ENCODE measurements at regions not wholly inside any gene's neighbourhood (a gene's known extent, or its start where the extent isn't known, plus 50 kb on each side); places are given as distances from the start of the nearest gene placed in this dataset.

- no peak overlapping the region for H2AFZ ChIP-seq (ENCODE audit: low read length)
- H3K4me1 Mint-ChIP-seq: no peaks in the 10 kb centered on the region; a peak in 1 of 4 replicates
- H3K27me3 Mint-ChIP-seq (ENCODE audit: low read depth): no peaks in the 10 kb centered on the region
- H2BK15ac ChIP-seq (ENCODE audit: low read depth, low read length): no peak overlapping the region
- H3K27me3 ChIP-seq (ENCODE audit: insufficient read depth, low read length): no peaks in the 10 kb centered on the region
- H3K27ac ChIP-seq (ENCODE audit: insufficient read length, low read depth, low read length): no peak overlapping the region
- TF ChIP-seq CTCF (conservative IDR thresholded peaks at IDR 0.05): no peak
- no peak overlapping the region for H2BK5ac ChIP-seq (ENCODE audit: insufficient read length, low read length)
- no peak overlapping the region for H2AK5ac ChIP-seq (ENCODE audit: insufficient read length, low read length)
- no peak overlapping the region for H3K9ac ChIP-seq (ENCODE audit: extremely low read depth, insufficient read length, low read length)
- no peaks in the 10 kb centered on the region for H3K9me3 Mint-ChIP-seq
- no peaks in the 10 kb centered on the region for H3K23me2 ChIP-seq (ENCODE audit: insufficient read length, low read depth, low read length, poor library complexity, severe bottlenecking)
- no CpG with 5 or more reads among the region's 3 CpGs for WGBS (ENCODE audit: extremely low coverage, insufficient read length, low lambda C conversion rate)
- no peak overlapping the region for H3K14ac ChIP-seq (ENCODE audit: insufficient read depth, low read length)
- no peak overlapping the region for H4K91ac ChIP-seq (ENCODE audit: insufficient read length, low read depth, low read length)
- H2BK12ac ChIP-seq (ENCODE audit: insufficient read length, low read depth, low read length): no peak overlapping the region
- no peaks in the 10 kb centered on the region for H4K20me1 ChIP-seq (ENCODE audit: control insufficient read depth, insufficient read depth, insufficient read length)
- H3K36me3 Mint-ChIP-seq (ENCODE audit: insufficient read depth in 1 of 3, low read depth in 3 of 3): no peaks in the 10 kb centered on the region
- H3K56ac ChIP-seq (ENCODE audit: insufficient read length, low read depth, low read length): no peak overlapping the region
- H3K4me1 ChIP-seq (ENCODE audit: insufficient read depth, low read length): peaks cover 3% of the 10 kb centered on the region; the same call in 1 of the 2 replicates
- H4K5ac ChIP-seq (ENCODE audit: insufficient read length, low read depth, low read length): no peak overlapping the region
- H2BK20ac ChIP-seq (ENCODE audit: low read depth, low read length, poor library complexity, severe bottlenecking): no peak overlapping the region
- H3K18ac ChIP-seq (ENCODE audit: insufficient read length, low read depth, low read length): no peak overlapping the region
- H3K27ac Mint-ChIP-seq: no peak overlapping the region
- no peak overlapping the region for H4K8ac ChIP-seq (replicated peaks; ENCODE audit: insufficient read length, low read depth, low read length)
- H3K79me1 ChIP-seq (ENCODE audit: insufficient read depth, low read depth, low read length, poor library complexity, severe bottlenecking): no peaks in the 10 kb centered on the region
- no peak overlapping the region for H3T11ph ChIP-seq (ENCODE audit: low read length)
- no peaks in the 10 kb centered on the region for H3K79me2 ChIP-seq (ENCODE audit: insufficient read depth, low read length)
- H2BK120ac ChIP-seq (ENCODE audit: low read depth, low read length, poor library complexity, severe bottlenecking): no peak overlapping the region
- H3K9me3 ChIP-seq (ENCODE audit: control insufficient read depth, low read depth, low read length): no peaks in the 10 kb centered on the region
- no peak overlapping the region for H3K4ac ChIP-seq (ENCODE audit: low read depth, low read length)
- H3K4me2 ChIP-seq (ENCODE audit: insufficient read depth, insufficient read length, low read length): no peak overlapping the region
- no peak overlapping the region for H3K4me3 Mint-ChIP-seq
- no peak for DNase-seq
- no peak overlapping the region for H3K23ac ChIP-seq (ENCODE audit: insufficient read length, low read depth, low read length)
These were observed 394.9 kb upstream of the PTGER4 start for GRCh38 chr5:40284863-40285262.

Measured in H9 (cell line).